ENCODE measurements at regions not wholly inside any gene's neighbourhood (a gene's known extent, or its start where the extent isn't known, plus 50 kb on each side); places are given as distances from the start of the nearest gene placed in this dataset.

- Mint-ChIP-seq H3K27me3 (ENCODE audit: insufficient read depth, low read depth, poor library complexity) (no peaks in the 10 kb centered on the region), H3K4me1 (no peaks in the 10 kb centered on the region), H3K36me3 (ENCODE audit: low read depth) (no peaks in the 10 kb centered on the region), H3K9me3 (peaks cover 3% of the 10 kb centered on the region), H3K4me3 (no peak overlapping the region), H3K27ac (no peak overlapping the region)
- no peaks in the 10 kb centered on the region for H4K20me1 ChIP-seq (replicated peaks; ENCODE audit: insufficient read depth)
- no peaks in the 10 kb centered on the region for H3K36me3 ChIP-seq (ENCODE audit: insufficient read depth)
- no peak for TF ChIP-seq ETS1 (IDR thresholded peaks at IDR 0.05)
- TF ChIP-seq ZNF331 (CRISPR knock-in tag; IDR thresholded peaks at IDR 0.05; ENCODE audit: low read depth) = no peak
- TF ChIP-seq NANOG (IDR thresholded peaks at IDR 0.05; ENCODE audit: borderline replicate concordance) = no peak
- TF ChIP-seq EZH2phosphoT487 (IDR thresholded peaks at IDR 0.05; ENCODE audit: unreplicated experiment) = no peak
- TF ChIP-seq STAT1 (IDR thresholded peaks at IDR 0.05; ENCODE audit: unreplicated experiment) = no peak
- TF ChIP-seq CTCF (conservative IDR thresholded peaks at IDR 0.05; ENCODE audit: low read depth in 2 of 2) = no peak
- no peak for TF ChIP-seq REST (IDR thresholded peaks at IDR 0.05; ENCODE audit: unreplicated experiment)
- TF ChIP-seq ZNF462 (CRISPR knock-in tag; IDR thresholded peaks at IDR 0.05) = no peak
- no peak for TF ChIP-seq CREB1 (CRISPR knock-in tag; IDR thresholded peaks at IDR 0.05; ENCODE audit: low read depth)
- TF ChIP-seq EZH2 (IDR thresholded peaks at IDR 0.05; ENCODE audit: low read depth, unreplicated experiment) = no peak
- no peak for TF ChIP-seq JUNB (IDR thresholded peaks at IDR 0.05; ENCODE audit: unreplicated experiment)
- no peak for TF ChIP-seq ZNF114 (CRISPR knock-in tag; IDR thresholded peaks at IDR 0.05)
- no peak for TF ChIP-seq POLR2AphosphoS5 (IDR thresholded peaks at IDR 0.05; ENCODE audit: low read depth)
- H3K4me1 ChIP-seq (ENCODE audit: insufficient read depth) = no peaks in the 10 kb centered on the region
- no peak overlapping the region for H3K4me2 ChIP-seq
- H3K27ac ChIP-seq (ENCODE audit: low read depth) = no peak overlapping the region
- no peak for ATAC-seq
- no peak overlapping the region for H3K4me3 ChIP-seq
- no peak for DNase-seq (ENCODE audit: low spot score)
- no peak overlapping the region for H2AFZ ChIP-seq
- no peaks in the 10 kb centered on the region for H3K79me2 ChIP-seq (replicated peaks; ENCODE audit: insufficient read depth)
- no peaks in the 10 kb centered on the region for H3F3A ChIP-seq (replicated peaks; ENCODE audit: low read depth)
- H3K9me2 ChIP-seq (ENCODE audit: insufficient read depth) = no peaks in the 10 kb centered on the region
- H3K27me3 ChIP-seq (ENCODE audit: insufficient read depth) = no peaks in the 10 kb centered on the region
Measured at GRCh38 chr3:29227307-29227706, 53.6 kb upstream of the RBMS3 start.
